HL-60 (cell line): ENCODE measurements at regions not wholly inside any gene's neighbourhood (a gene's known extent, or its start where the extent isn't known, plus 50 kb on each side); places are given as distances from the start of the nearest gene placed in this dataset.

Source experiments
- DNase-seq, 2 experiments: peaks; one replicate each; pipeline ENCODE4 v3.0.0-alpha.2; 2010 to 2020; ENCODE audit warnings: low read depth in 1 of 2, low spot score in 1 of 2
- H3K27ac ChIP-seq: fragments of 250-450 bp; sonication (Bioruptor Pico); replicated peaks from 2 replicates; pipeline ENCODE4 v1.5.1; 2020; ENCODE audit warnings: mild to moderate bottlenecking, moderate library complexity
- H3K27me3 ChIP-seq: fragments of 250-450 bp; sonication (Bioruptor Pico); 2 replicates; pipeline ENCODE4 v1.5.1; 2021; ENCODE audit warnings: mild to moderate bottlenecking, moderate library complexity; ENCODE audit not compliant: insufficient read depth, poor library complexity, severe bottlenecking
- H3K4me3 ChIP-seq: replicated peaks from 2 replicates; pipeline ENCODE4 v1.5.1; 2011; ENCODE audit warnings: mild to moderate bottlenecking, control low read depth, low read length; ENCODE audit not compliant: insufficient read depth
- GABPA ChIP-seq: IDR thresholded peaks from 2 replicates; pipeline ENCODE4 v1.6.1; 2012; ENCODE audit warnings: low read depth
- POLR2AphosphoS5 ChIP-seq: IDR thresholded peaks from 2 replicates; pipeline ENCODE4 v1.6.1; 2012; ENCODE audit warnings: low read depth
- SPI1 ChIP-seq: IDR thresholded peaks from 2 replicates; pipeline ENCODE4 v1.6.1; 2012; ENCODE audit warnings: low read depth, mild to moderate bottlenecking, borderline replicate concordance
- TF ChIP-seq, protein P1 (sequence below): IDR thresholded peaks from one replicate; pipeline ENCODE4 v1.5.1; 2011; ENCODE audit warnings: low read length, control low read depth, inconsistent platforms; ENCODE audit not compliant: insufficient read depth
- TF ChIP-seq, protein P2 (sequence below): IDR thresholded peaks from 2 replicates; pipeline ENCODE4 v1.6.1; 2012; ENCODE audit warnings: low read depth; ENCODE audit not compliant: insufficient replicate concordance

DNA sequence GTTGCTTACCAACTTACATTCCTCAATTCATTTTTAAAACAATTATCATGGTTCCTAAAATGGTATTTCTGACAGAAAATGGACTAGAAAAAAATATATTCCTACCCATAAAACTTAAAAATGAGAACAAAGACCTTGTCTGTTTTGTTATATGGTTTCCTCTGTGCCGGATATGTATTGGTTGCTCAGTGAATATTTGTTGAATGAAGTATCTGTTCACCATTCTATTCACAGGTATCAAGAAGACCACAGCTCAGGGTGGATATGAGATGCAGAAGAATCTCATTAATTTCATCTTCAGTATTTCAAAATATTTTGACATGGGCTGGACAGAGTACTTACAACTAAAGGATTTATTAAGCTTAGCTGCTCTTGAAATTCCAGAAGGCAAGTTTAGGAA, 58.1 kb downstream of the TUSC7 start:
- no peak for DNase-seq
- TF ChIP-seq, protein P1, sequence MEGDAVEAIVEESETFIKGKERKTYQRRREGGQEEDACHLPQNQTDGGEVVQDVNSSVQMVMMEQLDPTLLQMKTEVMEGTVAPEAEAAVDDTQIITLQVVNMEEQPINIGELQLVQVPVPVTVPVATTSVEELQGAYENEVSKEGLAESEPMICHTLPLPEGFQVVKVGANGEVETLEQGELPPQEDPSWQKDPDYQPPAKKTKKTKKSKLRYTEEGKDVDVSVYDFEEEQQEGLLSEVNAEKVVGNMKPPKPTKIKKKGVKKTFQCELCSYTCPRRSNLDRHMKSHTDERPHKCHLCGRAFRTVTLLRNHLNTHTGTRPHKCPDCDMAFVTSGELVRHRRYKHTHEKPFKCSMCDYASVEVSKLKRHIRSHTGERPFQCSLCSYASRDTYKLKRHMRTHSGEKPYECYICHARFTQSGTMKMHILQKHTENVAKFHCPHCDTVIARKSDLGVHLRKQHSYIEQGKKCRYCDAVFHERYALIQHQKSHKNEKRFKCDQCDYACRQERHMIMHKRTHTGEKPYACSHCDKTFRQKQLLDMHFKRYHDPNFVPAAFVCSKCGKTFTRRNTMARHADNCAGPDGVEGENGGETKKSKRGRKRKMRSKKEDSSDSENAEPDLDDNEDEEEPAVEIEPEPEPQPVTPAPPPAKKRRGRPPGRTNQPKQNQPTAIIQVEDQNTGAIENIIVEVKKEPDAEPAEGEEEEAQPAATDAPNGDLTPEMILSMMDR = no peak
- TF ChIP-seq POLR2AphosphoS5 (no peak), GABPA (no peak), SPI1 (no peak)
- TF ChIP-seq, protein P2, sequence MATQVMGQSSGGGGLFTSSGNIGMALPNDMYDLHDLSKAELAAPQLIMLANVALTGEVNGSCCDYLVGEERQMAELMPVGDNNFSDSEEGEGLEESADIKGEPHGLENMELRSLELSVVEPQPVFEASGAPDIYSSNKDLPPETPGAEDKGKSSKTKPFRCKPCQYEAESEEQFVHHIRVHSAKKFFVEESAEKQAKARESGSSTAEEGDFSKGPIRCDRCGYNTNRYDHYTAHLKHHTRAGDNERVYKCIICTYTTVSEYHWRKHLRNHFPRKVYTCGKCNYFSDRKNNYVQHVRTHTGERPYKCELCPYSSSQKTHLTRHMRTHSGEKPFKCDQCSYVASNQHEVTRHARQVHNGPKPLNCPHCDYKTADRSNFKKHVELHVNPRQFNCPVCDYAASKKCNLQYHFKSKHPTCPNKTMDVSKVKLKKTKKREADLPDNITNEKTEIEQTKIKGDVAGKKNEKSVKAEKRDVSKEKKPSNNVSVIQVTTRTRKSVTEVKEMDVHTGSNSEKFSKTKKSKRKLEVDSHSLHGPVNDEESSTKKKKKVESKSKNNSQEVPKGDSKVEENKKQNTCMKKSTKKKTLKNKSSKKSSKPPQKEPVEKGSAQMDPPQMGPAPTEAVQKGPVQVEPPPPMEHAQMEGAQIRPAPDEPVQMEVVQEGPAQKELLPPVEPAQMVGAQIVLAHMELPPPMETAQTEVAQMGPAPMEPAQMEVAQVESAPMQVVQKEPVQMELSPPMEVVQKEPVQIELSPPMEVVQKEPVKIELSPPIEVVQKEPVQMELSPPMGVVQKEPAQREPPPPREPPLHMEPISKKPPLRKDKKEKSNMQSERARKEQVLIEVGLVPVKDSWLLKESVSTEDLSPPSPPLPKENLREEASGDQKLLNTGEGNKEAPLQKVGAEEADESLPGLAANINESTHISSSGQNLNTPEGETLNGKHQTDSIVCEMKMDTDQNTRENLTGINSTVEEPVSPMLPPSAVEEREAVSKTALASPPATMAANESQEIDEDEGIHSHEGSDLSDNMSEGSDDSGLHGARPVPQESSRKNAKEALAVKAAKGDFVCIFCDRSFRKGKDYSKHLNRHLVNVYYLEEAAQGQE = no peak
- H3K27ac ChIP-seq = no peak overlapping the region
- H3K4me3 ChIP-seq = no peak overlapping the region
- H3K27me3 ChIP-seq = no peaks in the 10 kb centered on the region

DNA sequence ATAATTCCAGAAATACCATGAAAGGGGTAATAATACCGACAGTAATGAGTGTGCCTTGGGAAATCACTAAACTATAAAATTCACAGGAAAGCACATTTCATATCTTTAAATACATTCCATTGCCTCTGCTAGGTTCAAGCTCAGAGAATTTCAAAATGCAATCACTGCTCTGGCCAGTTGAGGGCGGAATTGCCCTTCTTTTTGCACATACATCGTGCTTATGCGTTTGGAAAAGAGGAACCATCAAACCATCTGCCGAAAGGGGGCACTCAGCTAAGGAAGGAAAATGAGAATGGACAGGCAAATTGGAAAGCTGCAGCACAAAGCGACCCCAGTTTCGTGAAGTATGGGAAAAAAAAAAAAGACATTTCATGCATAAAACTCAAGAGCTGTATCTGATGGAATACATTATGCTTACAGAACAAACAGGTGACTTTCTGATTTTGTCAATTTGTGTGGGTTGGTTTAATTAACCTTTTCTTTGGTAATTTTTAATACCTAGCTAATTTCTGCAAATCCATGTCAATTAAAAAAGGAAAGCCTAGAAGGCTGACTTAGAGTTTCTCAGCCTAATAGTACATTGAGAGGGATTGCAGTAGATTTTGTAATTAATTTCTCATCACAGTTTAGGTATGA, 61.4 kb downstream of the TUSC7 start:
- TF ChIP-seq, protein P1 = peak; percentile 86
- TF ChIP-seq POLR2AphosphoS5 (no peak), GABPA (no peak), SPI1 (peak; percentile 54; the same call in 1 of the 2 replicates)
- TF ChIP-seq, protein P2 = no peak
- Histone ChIP-seq H3K27ac (no peak overlapping the region), H3K4me3 (no peak overlapping the region), H3K27me3 (no peaks in the 10 kb centered on the region)
- peak; percentile 42 to 71 for DNase-seq

DNA sequence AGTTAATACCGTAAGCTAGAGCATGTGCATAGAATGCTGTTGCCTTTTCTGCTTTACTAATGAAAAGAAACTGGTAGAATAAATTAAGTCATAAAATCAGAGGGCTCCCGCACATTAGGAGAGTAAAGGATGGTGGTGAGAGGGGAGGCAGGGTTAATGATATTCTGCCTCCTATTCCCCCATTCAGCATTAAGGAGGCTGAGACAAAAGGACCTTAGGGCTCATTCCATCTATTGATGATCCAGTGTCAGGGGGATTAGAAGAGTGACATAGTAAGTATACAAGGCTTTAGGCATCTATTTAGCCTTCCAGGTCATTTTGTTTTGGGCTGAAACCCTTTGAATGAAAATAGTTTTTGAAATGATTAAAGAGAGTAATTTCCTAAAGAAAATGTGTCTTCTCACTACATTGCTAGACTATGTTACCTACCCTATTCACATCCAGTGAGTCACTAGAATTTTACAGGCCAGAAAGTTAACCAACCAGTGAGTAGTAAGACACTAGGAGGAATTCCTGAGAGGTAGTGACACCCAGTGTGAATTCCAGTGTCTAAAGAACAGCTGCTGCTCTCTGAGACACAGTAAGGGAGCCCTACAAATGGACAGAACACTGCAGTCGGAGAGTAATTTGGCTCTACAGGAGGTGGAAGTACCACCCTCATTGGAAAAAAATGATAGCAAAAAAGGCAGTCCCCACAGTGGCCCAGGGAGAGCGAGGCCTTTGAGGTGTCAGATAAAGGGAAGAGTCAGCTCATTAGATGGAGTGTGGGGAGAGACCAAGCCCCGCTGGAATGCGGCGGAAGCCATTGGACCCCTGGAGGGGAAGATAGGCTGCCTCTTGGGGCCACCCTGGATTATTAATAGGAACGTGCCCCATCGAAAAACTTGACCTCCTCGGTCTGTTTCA, 67.6 kb downstream of the TUSC7 start:
- Histone ChIP-seq H3K27me3 (no peaks in the 10 kb centered on the region), H3K4me3 (no peak overlapping the region), H3K27ac (no peak overlapping the region)
- no peak for DNase-seq
- TF ChIP-seq, protein P2 = no peak
- no peak for TF ChIP-seq GABPA
- no peak for TF ChIP-seq SPI1
- TF ChIP-seq, protein P1 = no peak
- no peak for TF ChIP-seq POLR2AphosphoS5
